Middle frontal gyrus (tissue), 1 donor: ENCODE measurements at regions not wholly inside any gene's neighbourhood (a gene's known extent, or its start where the extent isn't known, plus 50 kb on each side); places are given as distances from the start of the nearest gene placed in this dataset.
"Not testable (repeated sequence)": the region's sequence is repeated elsewhere in the genome, so short reads cannot be mapped to it uniquely, and the experiment has no call there.

Experiments used
- DNase-seq: peaks from one replicate; pipeline ENCODE4 v3.0.0-alpha.2; 2015; ENCODE audit warnings: low spot score; ENCODE audit errors: extremely low spot score

GRCh38 chr3:81989758-81990157 lies 228.3 kb upstream of the GBE1 start:
- DNase-seq, result no peak

- DNase-seq, result no peak
These were observed 227.8 kb upstream of the GBE1 start for GRCh38 chr3:81989274-81989673.

- DNase-seq, result not testable (repeated sequence)
These were observed 226.0 kb upstream of the GBE1 start for GRCh38 chr3:81987412-81987811.

- DNase-seq, result no peak
These were observed 224.7 kb upstream of the GBE1 start for GRCh38 chr3:81985996-81986723.

- DNase-seq, result no peak
These were observed 221.9 kb upstream of the GBE1 start for GRCh38 chr3:81983382-81983781.

- no peak for DNase-seq
These were observed 219.4 kb upstream of the GBE1 start for GRCh38 chr3:81980596-81981494.

GRCh38 chr3:81974751-81975150 lies 213.3 kb upstream of the GBE1 start:
- no peak for DNase-seq

- DNase-seq, result no peak
These were observed 207.2 kb upstream of the GBE1 start for GRCh38 chr3:81968658-81969057.

- DNase-seq, result no peak
These were observed 205.9 kb upstream of the GBE1 start for GRCh38 chr3:81967393-81967792.

- DNase-seq, result no peak
These were observed 204.3 kb upstream of the GBE1 start for GRCh38 chr3:81965696-81966095.

- DNase-seq, result no peak
These were observed 201.0 kb upstream of the GBE1 start for GRCh38 chr3:81962396-81962795.

- no peak for DNase-seq
These were observed 197.7 kb upstream of the GBE1 start for GRCh38 chr3:81958972-81959640.

GRCh38 chr3:81955878-81956277 lies 194.4 kb upstream of the GBE1 start:
- peak; percentile 49 for DNase-seq

- DNase-seq, result no peak
These were observed 191.7 kb upstream of the GBE1 start for GRCh38 chr3:81953111-81953510.

GRCh38 chr3:81952141-81952540 lies 190.7 kb upstream of the GBE1 start:
- no peak for DNase-seq

- no peak for DNase-seq
These were observed 190.2 kb upstream of the GBE1 start for GRCh38 chr3:81951636-81952035.

GRCh38 chr3:81951106-81951505 lies 189.7 kb upstream of the GBE1 start:
- no peak for DNase-seq

GRCh38 chr3:81947359-81947758 lies 185.9 kb upstream of the GBE1 start:
- no peak for DNase-seq

GRCh38 chr3:81938681-81939080 lies 177.2 kb upstream of the GBE1 start:
- DNase-seq, result no peak

- no peak for DNase-seq
These were observed 175.4 kb upstream of the GBE1 start for GRCh38 chr3:81936817-81937216.

GRCh38 chr3:81932681-81933080 lies 171.2 kb upstream of the GBE1 start:
- DNase-seq, result no peak
